SHP77 treated with DMSO at 0.1 percent for 48 hours (cell line): ENCODE measurements at regions not wholly inside any gene's neighbourhood (a gene's known extent, or its start where the extent isn't known, plus 50 kb on each side); places are given as distances from the start of the nearest gene placed in this dataset.
"Not testable (repeated sequence)": the region's sequence is repeated elsewhere in the genome, so short reads cannot be mapped to it uniquely, and the experiment has no call there.

Experiments
- DNase-seq: peaks from one replicate; lab custom pipeline; 2025; lab: John Stamatoyannopoulos, UW

DNA sequence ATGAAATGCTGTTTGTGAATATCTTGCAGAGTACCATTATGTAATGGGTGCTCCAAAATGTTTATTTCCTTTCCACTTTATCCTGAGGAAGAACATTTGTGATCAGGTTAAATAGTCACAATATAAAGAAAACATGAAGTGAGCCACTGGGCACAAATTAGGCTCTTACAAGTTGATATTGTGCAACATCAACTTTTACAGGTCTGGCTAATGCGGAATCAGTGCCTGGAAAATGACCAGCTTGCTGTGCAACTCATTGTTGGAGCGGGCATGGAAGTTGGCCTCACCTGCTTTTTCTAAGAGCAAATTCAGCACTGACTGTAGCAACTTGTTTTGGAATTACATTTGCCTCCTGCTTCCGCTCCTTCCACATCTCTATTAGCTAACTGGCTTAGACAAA is 216.9 kb upstream of the PLPPR1 start:
- no peak for DNase-seq

DNA sequence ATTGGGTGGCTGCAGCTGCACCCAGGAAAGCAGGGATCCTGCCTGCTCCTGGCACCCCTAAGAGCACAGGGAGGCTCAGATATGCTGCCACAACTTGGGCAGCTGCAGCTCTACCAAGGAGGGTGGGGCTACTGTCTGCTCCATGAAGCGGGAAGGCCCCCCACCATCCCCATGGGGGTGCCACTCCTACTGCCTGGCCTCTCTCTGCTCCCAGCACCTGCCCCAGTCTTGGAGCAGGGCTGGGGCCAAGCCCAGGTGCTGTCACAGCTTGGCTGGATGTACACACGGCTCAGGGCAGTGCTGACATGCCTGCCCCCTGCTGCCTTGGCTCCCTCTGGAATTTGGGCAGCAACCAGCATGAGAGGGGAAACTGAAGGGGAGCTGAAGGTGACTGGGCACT is 214.7 kb upstream of the PLPPR1 start:
- no peak for DNase-seq

DNA sequence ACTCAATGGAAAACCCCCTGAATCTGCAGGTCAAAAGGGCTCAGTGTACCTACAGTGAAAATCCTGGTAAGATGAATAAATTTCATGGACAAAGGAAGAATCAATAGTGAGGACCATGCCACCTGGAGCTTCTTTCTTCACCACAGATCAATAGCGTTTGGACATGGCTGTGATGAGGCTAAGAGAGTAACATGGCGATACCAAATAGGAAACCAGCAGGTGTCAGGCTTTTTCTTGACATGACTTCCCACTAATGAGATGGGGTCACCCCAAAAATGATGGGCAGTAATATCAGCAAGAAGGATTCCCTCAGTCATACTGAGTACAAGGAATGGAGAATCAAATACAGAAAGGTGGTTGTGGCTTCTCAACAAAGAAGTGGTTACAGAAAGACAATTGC is 208.5 kb upstream of the PLPPR1 start:
- no peak for DNase-seq

DNA sequence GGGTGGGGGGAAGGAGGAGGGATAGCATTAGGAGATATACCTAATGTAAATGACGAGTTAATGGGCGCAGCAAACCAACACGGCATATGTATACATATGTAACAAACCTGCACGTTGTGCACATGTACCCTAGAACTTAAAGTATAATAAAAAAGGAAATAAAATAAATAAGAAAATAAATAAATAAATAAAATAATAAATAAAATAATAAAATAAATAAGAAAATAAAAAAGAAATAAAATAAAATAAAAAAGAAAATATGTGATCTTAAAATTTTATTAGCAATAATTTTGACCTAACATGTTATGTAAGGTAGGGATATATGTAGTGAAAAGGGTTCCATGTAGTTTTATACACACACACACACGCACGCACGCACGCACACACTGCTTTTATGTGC is 195.5 kb upstream of the PLPPR1 start:
- DNase-seq: not testable (repeated sequence)

DNA sequence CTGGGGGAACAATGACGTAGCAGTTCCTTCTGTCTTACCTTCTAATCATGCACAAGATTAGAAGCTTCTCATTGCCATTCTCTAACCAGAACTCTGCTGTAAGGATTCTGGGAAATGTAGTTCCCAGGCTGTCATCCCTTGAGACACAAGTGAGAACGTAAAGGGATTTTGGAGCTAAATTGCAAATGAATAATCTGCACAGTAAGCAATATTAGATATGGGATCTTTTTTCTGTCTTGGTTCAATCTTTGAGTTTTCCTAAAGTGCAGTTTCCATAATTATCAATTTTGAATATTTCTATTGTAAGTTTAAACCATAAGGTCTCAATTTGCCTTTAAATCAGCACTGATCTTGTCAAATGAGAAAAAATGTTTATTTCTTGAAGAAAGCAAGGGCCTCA is 189.7 kb upstream of the PLPPR1 start:
- no peak for DNase-seq

DNA sequence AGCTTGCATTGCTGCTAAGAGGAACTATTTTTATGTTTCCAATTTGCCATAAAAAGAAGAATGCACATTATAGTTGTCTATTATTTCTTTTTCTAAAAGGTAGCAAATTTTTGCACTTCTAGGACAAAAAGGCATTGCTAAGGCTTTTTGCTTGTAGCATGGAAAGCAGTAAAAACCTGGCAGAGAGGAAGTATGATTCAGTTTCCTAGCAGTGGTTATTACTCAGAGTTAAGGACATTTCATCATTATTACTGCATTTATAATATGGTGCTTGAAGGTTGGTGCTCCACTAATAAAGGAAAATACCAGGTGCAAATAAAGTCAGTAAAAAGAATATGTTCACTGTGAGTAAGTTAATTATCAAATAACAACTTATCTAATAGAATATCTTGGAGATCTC is 179.8 kb upstream of the PLPPR1 start:
- no peak for DNase-seq

DNA sequence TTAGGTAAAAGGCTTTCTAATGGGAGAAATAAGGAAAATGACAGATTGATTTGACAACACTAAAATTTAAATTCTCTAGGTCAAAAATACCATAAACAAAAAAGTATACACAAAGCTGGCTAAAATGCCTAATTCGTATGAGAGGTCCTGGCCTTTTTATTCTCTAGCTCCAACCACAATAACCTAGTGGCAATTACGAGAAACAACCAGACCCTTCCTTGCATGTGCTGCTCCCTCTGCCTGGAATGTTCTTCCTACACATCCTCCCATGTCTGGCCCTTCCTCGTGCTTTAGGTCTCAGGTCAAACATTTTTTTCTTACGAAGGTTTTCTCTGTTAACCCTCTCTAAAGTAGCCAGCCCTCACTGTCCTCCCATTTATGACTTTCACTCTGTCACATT is 176.4 kb upstream of the PLPPR1 start:
- DNase-seq: no peak

DNA sequence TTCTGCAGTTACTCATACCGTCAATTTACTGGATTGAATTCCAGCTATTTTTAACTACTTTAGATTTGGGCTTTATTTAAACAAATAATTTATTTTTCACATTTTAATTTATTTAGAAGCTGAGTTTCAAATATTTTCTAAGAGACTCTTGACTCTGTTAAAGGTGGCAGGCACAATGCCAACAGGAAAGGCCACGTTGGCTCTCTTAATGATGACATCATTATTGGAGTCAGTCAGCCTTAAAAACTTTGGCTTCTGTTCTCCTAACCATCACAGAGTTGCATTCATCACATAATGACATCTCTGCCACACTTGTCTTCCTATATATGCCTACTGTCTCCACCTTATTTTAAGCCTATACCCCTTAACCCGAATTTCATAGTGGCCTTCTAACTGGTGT is 172.3 kb upstream of the PLPPR1 start:
- no peak for DNase-seq

DNA sequence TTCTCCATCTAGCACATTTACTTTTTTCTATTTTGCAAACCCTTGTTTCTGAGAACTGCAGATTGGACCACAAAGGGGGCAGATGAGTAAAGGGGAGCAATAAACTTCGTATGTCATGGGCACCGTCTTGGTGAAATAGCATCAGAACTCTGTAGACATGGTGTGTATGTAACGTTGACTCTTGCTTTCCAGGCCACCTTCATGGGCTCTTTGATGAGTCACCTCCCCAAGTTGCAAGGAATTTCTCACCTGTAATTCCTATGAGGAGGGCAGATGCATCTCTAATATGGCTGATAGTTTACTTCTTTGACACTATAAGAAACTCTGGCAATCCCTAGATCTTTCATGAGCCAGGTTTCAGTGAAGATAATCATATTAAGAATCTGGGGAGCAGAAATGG is 163.4 kb upstream of the PLPPR1 start:
- no peak for DNase-seq

DNA sequence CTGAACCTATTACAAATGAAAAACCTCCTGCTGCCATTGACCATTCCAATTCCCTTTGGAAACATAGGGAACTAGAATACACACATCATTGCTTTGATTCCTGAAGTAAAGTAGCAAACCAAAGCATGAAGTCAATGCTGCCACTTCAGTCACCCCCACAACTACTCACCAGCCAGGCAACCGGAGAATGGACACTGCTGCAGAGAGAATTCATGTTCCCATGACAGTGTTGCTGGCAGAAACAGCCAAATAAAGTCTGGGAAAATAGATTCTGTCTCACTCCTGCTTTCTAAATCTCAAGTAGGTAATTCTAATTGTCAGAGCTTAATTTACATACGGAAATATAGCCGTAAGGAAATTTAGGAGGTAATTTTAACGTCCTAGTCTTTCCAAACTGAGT is 162.9 kb upstream of the PLPPR1 start:
- DNase-seq: no peak

DNA sequence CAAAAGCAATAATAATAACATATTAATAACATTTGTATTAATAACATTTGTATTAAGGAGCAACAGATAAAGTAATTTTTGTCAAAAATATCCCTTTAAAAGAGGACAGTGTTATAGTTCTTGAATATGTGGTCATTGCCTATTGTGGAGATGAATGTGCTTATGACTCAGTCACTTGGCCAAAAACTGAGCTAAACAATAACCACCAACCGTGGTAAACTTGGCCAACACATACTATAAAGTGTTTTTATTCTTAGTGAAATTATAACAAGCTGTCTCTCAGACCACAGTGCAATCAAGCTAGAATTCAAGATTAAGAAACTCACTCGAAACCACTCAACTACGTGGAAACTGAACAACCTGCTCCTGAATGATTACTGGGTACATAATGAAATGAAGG is 159.2 kb upstream of the PLPPR1 start:
- DNase-seq: no peak

DNA sequence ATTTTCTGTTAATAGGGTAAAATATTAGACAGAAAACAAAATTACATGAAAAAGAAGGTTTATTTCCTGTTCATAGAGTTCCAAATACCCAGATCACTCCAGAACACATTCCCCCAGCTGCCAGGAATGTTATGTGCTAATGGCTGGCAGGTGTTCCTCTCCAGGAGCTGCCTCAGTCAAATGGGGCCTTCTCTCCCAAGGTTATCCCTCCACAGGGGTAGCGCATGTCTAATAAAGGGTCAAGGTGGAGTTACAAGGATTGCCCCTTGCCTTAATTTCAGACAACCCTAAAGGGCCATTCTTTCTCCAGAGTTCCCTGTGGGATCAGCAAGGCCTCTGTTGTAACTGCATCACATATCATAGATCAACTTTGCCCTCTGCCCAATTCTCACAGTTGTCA is 148.6 kb upstream of the PLPPR1 start:
- no peak for DNase-seq

DNA sequence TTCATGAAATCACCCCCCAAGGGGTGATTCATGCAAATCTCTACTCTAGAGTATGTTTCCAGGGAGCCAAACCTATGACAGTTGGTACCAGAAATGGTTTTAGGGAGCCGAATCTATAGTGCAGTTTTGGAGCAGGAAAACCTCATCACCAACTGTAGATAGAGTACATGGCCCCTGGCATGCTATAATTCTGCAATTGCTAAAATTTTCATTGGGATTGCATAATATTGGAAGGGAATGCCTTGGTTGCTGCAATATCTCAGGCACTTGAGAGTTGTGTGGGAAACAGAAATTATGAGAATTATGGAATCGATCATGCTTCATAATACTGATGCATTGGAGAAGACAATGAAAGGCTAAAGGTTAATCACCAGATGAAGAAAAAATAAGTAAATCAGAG is 148.2 kb upstream of the PLPPR1 start:
- no peak for DNase-seq

DNA sequence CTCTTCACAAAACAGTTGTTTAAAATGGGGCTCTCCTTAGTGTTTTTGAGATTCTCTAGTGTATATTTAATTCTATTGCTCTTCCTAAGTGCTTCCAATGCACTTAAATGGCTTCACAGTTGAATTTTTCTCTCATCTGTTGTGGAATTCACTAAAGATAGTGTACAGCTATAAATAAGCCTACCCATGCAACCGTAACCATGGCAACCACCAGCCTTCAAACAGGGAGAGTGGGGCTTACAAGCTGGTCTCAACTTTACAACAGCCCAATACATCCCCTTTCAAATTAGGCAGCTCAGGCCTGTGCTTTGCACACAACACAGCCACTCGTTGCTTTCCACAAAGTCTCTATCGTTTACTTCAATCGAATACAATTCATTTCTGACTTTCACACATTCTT is 144.0 kb upstream of the PLPPR1 start:
- no peak for DNase-seq

DNA sequence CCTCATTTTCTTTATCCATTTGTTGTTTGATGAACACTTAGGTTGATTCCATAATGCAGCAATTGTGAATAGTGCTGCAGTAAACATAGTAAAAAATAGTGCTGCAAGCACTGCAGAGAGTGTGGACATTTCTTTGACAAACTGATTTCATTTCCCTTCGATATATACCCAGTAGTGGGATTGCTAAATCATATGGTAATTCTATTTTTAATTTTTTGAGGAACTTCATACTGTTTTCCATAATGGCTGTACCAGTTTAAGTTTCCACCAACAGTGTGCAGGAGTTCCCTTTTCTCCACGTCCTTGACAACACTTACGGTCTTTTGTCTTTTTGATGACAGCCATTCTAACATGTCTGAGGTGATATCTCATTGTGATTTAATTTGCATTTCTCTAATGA is 138.2 kb upstream of the PLPPR1 start:
- DNase-seq: no peak

DNA sequence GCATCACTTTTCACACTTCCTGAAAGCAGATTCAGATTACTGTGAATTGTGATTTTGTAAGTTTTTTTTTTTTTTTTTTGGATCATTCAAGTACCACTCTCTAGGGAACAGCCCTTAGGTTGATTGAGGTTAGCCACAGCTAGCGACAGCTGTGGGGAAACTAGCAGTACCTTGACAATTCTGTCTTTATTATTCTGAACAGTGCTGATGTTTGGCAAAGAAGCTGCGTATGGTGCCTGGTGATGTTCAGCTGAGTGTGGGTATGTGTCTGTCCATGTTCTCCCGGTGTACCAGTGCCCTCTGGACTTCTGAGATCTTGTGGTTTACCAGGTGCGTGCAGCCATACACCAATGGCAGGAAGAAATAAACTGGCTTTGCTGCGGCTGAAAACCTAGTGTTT is 117.3 kb upstream of the PLPPR1 start:
- DNase-seq: no peak

DNA sequence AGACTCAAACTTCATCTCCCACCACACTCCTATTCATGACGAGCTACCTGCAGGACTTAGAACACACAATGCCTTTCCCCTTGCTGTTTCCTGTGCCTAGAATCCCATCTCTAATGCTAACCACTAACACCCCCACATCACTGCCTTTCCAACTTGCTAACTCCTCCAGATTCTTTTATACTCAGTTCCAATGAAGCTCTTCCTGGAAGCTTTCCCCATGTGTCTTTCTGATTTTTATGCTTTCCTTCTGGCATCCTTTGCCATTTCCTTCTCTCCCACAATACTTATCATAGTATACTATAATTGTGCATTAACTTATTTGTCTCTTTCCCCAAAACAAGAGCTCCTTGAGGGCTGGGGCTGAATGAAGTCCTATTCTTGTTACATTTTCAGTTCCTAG is 115.3 kb upstream of the PLPPR1 start:
- DNase-seq: no peak

DNA sequence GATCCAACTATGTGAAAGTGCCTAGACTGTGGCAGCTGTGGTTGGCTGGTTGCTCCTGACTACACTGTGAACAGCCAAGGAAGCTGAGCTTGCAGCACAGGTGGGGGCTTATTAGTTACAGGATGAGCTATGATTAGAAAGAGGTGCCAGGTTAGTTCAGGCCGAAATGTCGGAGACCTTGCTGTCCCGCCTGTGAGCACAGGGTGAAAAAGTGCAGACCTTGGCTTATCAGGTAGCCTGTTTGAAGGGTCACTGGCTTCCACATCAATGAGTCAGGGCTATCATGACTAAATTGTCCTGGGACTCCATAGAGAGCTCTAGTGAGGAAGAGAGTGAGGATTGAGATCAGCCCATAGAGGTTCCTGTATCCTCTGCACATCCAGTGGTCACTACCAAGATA is 114.3 kb upstream of the PLPPR1 start:
- DNase-seq: no peak

DNA sequence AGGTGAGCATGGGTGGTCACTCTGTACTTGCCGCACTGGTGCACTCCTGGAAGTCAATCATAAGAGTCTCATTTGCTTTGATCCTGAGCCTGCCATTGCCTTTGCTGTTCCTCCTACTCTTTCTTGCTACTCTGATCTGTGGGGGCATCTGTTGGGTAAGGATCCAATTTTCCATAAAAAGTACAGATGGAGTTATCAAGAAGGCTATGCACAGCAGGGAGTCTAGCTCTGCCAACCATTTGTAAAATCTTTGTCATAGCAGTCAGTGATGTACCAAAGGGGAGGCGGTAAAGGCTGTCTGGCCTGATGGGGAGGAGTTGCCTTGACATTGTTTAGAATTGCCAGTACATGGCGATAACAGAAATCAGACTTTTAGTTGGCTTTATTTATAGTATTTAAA is 109.0 kb upstream of the PLPPR1 start:
- DNase-seq: no peak

DNA sequence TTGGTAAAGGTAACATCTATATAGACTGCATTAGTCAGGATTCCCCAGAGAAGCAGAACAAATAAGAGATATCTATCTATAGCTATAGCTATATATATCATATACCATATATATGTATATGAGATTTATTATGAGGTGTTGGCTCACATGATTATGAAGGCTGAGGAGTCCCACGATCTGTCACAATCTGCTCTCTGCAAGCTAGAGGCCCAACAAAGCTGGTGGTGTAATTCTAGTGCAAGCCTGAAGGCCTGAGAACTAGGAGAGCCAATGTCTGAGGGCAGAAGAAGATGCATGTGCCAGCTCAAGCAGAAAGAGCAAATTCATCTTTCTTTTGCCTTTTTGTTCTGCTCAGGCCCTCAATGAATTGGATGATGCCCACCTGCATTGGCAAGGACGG is 102.2 kb upstream of the PLPPR1 start:
- DNase-seq: no peak

DNA sequence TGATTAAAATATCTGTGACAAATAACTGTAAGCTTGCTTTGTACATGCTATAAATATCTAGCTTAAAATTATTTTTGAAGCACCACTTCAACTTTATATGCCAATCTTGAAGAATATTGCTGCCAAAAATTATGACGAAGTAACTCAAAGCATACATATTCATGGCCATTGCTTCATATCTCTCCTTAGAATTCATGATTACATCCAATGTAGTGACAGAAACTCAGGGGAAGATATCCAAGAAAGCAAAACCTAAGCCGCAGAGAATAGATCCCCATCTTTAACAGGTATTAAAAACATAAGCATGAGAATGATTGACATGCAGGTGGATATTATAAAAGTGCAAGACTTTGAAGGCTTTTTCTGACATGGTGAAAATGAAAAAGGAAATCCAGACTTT is 100.8 kb upstream of the PLPPR1 start:
- no peak for DNase-seq

DNA sequence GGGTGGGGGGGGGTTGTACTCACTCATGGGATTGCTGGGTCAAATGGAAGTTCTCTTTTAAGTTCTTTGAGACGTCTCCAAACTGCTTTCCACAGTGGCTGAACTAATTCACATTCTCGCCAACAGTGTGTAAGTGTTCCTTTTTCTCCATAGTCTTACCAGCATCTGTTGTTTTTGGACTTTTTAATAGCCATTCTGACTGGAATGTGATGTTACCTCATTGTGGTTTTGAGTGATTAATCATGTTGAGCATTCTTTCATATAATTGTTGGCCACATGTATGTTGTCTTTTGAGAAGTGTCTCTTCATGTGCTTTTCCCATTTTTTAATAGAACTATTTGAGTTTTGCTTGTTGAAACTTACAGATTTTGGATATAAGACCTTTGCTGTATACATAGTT is 94.9 kb upstream of the PLPPR1 start:
- DNase-seq: no peak

DNA sequence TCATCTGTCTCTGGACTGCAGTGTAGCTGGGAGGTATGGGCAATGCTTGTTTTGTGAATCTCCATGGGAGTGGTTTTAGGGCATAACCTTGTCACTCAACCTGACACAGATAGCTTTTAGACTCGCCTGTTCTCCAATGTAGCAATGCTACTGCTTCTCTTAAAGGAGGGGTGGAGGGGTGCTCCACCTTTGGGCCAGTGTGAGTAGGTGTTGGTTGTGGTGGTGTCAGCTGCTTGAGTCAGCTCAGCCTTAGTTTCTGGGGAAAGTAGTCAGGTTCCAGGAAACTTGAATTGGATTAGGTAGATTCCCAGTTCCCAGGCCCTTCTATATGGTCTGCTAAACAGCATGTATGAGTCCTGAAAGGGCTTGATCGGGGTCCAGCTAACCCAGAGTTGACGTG is 91.1 kb upstream of the PLPPR1 start:
- no peak for DNase-seq

DNA sequence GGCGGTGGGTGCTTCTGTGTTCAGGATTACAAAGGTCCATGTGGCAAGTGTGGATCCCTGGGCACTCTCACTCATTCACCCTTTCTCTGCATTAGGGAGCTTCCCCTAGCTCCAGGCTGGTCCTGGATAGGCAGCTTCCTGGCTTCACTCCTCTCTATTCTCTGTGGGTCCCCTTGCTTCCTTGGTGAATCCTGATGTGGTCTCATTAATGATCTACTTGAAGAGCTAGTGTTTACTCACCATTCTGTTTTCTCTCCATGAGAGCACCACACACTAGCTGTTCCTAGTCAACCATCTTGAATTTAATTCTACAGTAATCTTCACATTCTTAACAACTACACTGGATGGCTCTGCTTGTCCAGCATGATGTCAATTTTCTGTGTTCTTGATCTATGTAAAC is 90.0 kb upstream of the PLPPR1 start:
- DNase-seq: no peak

DNA sequence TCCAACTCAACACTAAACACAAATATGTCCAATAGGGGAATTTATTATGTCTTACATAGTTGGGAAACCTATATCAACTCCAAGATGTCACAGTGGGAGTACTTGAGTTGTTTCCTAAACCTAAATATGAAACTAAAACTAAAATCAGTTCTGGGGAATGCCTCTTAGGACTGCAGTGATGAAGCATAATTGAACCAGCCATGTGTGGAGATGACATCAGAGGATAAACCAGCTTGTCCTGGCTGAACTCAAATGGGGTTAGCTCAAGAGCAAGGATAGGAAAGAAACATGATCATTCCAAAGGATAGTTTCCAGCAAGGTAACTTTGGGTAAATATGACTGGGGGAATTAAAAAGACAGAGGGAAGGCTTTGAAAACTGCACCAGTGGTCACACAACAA is 88.9 kb upstream of the PLPPR1 start:
- no peak for DNase-seq

DNA sequence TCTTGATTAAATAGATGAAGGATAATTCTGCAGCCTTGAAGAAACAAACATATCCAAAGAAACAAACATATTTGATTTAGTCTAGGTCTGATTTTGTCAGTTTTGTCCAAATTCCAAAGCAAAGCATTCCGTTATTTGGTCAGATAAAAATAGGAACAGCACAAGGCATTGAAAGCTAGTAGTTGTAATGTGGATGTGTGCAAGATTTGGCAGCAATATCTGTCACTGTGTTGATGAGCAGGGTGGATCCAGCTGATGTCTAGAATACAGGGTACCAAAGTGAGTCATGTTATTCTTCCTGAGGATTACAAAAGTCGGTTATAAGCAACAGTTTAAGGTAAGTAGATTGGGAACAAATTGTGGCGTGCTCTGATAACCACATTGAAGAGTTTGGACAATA is 69.3 kb upstream of the PLPPR1 start:
- no peak for DNase-seq
